GM19351 (cell line): ENCODE measurements at regions not wholly inside any gene's neighbourhood (a gene's known extent, or its start where the extent isn't known, plus 50 kb on each side); places are given as distances from the start of the nearest gene placed in this dataset.
A peak's percentile ranks its signal among the peaks of the same experiment; 100 is the strongest.
"Not testable (repeated sequence)": the region's sequence is repeated elsewhere in the genome, so short reads cannot be mapped to it uniquely, and the experiment has no call there.

ENCODE experiments used
- ATAC-seq: cut with Tn5 transposase; IDR thresholded peaks from one replicate; pipeline ENCODE4 v1.9.1; 2021; ENCODE audit warnings: mild to moderate bottlenecking, moderate library complexity; ENCODE audit not compliant: unreplicated experiment

DNA sequence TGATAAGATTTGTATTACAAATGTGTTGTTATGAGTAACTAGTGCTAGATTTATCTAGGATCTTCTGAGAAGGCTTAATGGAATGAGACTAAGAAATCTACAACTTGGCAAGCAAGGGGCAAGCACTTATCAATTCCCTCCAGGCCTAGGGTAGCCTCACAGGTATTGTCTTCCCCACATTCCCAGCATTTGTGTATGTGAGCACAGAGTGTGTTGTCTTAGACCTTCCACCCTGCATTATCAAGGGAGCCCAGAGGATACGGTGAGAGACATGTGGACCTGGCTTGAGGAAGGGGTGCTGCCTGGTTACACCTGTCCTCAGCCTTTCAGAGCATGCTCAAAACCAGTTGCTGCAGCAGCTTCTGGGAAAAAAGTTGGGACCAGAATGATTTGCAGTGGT, 327.2 kb downstream of the MRPL39 start:
- no peak for ATAC-seq

DNA sequence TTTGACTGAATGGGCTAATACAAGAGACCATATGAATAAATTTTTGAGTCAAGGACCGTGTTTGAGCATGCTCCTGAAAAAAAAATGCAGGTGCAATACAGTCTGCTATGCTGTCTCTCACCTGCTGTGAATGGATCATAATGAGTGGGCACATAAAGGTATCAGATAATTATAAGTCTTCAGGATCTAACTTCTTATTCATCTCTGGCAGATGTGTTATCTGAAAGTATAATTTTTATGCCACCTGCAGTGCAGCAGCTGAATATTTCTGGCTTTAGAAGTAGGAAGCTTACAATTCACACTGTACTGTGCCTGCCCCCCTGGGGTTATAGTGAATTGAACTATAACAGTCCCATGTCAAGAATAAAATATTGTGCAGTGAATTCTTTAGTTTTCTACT, 333.3 kb downstream of the MRPL39 start:
- no peak for ATAC-seq

GRCh38 chr21:25254491-25255174, 352.6 kb downstream of the MRPL39 start:
- no peak for ATAC-seq

- ATAC-seq = no peak
Measured at GRCh38 chr21:25246546-25246945, 360.7 kb downstream of the MRPL39 start.

DNA sequence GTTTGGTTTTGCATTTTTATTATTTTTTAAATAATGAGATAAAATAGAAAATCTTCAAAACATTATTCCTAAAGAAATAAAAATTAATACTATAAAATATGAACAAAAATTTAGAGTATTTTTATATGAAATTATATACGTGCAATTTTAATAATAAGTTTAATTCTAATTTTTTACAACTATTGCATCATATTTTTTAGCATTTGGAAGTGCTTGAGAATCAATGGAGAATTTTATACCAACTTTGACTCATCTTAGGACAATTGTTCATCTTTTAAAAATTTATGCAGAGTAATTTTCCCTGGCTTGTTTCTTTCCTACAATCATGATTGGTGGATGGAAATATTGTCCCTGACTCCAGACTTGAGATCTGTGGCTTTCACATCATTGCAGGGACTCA, 362.5 kb downstream of the MRPL39 start:
- no peak for ATAC-seq

GRCh38 chr21:25243808-25244207, 363.5 kb downstream of the MRPL39 start:
- no peak for ATAC-seq

DNA sequence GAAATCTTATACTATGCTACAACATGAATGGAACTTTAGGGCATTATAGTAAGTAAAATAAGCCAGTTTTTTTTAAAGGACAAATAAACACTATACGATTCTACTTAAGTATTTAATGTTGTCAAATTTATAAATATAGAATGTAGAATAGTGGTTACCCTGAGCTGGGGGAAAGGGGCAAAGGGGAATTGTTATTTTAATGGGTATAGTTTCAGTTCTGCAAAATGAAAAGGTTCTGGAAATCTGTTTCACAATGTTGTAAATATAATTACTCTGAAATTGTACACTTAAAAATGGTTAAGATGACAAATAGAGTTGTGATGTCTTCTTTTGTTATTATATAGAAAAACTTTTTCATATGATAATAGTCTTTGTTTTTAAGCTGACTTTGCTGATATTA, 366.3 kb downstream of the MRPL39 start:
- no peak for ATAC-seq

DNA sequence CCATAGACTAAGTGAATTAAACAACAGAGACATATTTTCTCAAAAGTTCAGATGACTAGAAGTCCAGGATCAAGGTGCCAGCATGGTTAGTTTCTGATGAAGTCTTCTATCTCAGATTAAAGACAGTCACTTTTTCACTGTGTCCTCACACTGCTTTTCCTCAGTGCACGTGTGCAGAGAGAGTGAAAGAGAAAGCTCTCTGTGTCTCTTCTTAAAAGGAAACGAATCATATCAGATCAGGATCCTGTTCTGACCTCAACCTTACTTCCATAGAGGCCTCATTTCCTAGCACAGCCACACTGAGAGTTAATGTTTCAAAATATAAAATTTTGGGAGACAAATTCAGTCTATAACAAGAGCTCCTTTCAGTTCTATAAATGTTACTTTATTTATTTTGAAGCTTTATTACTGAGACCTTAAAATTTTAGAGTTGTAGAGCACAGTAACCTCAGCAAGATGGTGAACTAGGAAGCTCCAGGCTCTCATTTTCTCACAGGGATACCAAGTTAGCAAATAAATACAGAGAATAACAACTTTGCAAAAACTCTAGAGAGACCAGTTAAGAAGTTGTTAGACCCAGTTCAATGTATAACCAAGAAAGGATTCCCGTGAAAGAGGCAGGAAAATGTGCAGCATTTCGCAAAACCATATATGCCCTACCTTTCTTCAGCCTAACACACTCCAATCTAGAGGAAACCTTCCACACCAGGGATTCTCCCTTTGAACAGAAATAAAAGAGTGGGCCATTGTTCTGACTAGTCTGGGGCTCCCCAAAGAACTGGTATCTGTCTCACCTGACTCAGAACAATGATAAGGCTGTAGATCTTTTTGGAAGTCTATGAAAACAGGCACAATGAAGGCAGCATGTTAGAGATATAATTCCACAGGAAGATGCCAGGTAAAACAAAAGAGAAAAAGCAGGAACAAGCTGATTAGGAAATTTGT, 372.2 kb downstream of the MRPL39 start:
- peak; percentile 83 for ATAC-seq

DNA sequence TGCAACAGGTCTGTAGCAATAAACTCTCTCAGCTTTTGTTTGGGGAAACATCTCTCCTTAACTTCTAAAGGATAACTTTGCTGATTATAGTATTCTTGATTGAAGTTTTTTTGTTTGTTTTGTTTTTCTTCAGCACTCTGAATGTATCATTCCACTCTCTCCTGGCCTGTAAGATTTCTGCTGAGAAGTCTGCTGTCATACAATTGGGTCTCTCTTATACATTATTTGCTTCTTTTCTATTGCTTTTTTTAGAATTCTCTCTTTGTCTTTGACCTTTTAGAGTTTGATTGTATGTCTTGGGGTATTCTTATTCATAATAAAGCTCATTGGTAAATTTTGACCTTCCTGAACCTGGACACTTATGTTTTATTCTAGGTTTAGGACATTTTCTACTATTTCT, 386.3 kb downstream of the MRPL39 start:
- no peak for ATAC-seq

DNA sequence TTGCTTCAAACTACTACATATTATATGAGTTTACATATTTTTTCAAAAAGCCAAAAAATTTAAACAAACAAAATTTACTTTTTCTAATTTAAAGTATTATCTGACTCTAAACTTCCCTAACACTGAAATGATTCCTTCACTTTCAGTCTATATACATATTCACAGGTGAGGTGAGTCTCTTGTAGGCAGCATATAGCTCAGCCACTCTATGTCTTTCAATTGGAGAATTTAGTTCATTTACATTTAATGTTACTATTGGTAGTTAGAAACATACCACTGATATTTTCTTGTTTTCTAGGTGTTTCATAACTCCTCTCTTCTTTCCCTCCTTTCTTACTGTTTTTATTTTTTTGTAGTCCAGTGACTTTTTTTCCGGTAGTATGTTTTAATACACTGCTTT, 387.1 kb downstream of the MRPL39 start:
- no peak for ATAC-seq

DNA sequence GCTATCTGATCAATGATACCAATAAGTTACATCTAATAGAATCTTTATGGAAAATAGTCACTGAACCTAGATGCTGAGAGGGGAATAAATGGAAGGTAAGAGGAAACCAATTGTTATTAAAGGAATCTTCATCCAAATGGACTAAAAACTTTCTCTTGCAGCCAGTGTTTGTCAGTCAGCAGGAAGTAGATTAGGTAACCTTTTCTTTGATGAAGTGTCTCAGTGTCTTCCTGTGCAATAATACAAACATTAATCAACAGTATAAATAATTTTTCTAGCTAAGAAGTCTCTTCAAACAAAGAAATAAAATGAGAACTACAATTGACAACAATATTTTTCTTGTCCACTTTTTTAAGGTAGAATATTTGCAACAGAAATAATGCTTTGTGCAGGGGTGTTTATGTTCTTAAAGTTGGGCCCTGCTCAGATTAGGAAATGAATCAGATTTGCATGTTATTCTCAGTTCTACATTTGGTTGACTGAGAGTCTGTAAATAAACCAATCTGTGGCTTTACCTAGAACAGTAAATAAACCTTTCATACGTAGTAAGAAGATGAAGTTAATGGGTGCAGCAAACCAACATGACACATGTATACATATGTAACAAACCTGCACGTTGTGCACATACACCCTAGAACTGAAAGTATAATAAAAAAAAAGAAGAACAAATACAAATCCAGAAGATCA, 391.4 kb downstream of the MRPL39 start:
- ATAC-seq = peak; percentile 98

GRCh38 chr21:25214676-25215075, 392.6 kb downstream of the MRPL39 start:
- ATAC-seq = no peak

DNA sequence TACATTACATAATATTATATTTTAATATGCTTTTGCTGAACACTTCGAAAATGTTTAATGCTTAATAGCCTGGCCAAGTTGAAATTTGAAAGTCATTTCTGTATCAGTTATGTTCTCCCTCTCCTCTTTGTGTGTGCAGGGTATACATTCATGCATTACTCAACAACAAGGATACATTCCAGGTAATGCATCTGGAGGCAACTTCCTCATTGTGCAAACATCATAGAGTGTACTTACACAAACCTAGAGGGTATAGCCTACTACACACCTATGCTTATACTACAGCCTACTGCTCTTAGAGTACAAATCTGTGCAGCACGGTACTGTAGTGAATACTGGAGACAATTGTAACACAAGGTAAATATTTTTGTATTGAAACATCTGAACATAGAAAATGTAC, 407.3 kb downstream of the MRPL39 start:
- ATAC-seq = no peak

DNA sequence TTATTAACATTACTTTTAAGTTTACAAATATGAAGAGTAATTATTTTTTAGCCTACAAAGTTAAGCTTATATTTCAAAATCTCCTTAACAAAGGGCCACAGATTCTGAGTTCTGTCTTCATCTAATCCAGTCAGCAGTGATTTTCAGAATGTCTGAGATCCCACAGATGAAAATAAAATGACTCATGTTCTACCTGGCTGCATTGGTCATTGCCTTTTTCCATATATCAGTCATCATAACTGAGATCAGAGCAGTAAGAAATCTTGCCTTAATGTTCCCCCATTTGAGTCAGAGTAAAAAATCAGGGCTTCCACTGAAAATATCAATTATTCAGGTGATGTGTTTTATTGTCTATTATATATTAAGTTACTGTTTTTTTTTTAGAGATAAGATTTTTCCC, 416.1 kb downstream of the MRPL39 start:
- ATAC-seq = peak; percentile 71

- no peak for ATAC-seq
Measured at GRCh38 chr21:25189497-25189896, 417.8 kb downstream of the MRPL39 start.

- peak; percentile 75 for ATAC-seq
Measured at GRCh38 chr21:25188677-25189079, 418.6 kb downstream of the MRPL39 start.

GRCh38 chr21:25186273-25186672, 421.0 kb downstream of the MRPL39 start:
- ATAC-seq = peak; percentile 19

DNA sequence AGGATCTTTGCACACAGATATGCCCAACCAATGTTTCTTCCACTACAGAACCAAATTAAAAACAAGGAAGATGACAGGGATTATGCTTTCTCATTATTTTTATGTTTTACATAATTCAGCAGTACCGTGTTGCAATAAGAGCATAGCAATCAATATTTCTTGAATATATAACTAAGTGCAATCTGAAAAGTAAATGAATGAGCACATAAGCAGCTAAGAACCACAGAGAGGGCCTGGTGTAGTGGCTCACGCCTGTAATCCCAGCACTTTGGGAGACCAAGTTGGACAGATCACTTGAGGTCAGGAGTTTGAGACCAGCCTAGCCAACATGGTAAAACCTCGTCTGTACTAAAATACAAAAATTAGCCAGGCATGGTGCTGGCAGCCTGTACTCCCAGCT, 423.7 kb downstream of the MRPL39 start:
- no peak for ATAC-seq

DNA sequence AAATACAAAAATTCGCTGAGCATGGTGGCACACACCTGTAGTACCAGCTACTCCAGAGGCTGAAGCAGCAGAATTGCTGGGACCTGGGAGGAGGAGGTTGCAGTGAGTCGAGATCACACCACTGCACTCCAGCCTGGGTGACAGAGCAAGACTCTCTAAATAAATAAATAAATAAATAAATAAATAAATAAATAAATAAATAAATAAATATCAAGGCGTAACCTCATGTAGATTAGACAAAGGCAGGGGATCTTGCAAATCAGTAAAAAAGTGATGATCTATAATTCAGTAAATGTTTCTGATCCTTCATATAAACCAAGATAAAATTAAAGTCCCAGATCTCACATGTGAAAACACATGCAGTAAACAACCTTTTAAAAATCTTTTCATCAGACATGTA, 425.6 kb downstream of the MRPL39 start:
- ATAC-seq = not testable (repeated sequence)

- no peak for ATAC-seq
Measured at GRCh38 chr21:25179116-25179515, 428.2 kb downstream of the MRPL39 start.

DNA sequence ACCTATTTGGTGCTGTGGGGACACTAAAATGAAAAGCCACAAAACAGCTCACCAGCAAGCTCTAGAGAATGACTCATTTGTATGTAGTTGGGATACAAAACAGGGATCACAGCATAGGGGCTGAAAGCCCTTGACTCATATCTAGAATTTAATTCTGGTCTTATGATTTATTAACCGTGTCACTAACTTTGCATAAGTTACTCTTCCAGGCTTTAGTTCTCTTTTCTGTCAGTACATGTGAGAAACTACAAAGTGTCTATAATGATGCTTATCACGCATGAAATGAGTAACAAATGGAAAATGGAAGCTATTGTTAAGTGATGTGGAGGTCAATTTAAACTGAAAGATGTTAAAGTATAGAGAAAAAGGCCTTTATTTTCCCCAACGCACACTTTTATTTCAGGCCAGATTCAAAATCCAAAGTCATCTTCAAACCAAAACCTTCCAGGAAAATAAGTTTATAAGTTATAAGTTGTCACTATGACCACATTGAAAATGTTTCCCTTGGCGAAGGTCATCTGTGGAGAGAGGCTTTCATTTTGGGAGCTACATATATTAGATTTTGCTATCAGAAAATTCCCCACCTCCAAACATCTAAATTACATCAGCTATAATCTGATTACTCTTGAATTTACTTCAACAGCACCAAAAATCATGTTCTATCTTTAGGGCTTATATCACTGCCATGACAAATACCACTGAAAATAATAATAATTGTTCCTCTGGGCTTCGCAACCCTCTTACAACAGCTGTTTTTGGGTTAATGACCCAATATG, 430.5 kb downstream of the MRPL39 start:
- peak; percentile 91 for ATAC-seq
